Rectal smooth muscle tissue (tissue), 1 donor: ENCODE measurements at regions not wholly inside any gene's neighbourhood (a gene's known extent, or its start where the extent isn't known, plus 50 kb on each side); places are given as distances from the start of the nearest gene placed in this dataset.

ENCODE experiments used
- H3K27ac ChIP-seq: one replicate; pipeline ENCODE4 v1.7.0; 2013; ENCODE audit warnings: low read depth, low read length, inconsistent platforms
- H3K27me3 ChIP-seq: one replicate; pipeline ENCODE4 v1.7.0; 2013; ENCODE audit warnings: low read length; ENCODE audit not compliant: control insufficient read depth, insufficient read depth
- H3K36me3 ChIP-seq: one replicate; pipeline ENCODE4 v1.7.0; 2013; ENCODE audit warnings: low read length; ENCODE audit not compliant: control insufficient read depth, insufficient read depth
- H3K4me1 ChIP-seq: one replicate; pipeline ENCODE4 v1.7.0; 2013; ENCODE audit warnings: low read length; ENCODE audit not compliant: control insufficient read depth, insufficient read depth
- H3K4me3 ChIP-seq: one replicate; pipeline ENCODE4 v1.7.0; 2013; ENCODE audit warnings: low read length
- H3K9ac ChIP-seq: one replicate; pipeline ENCODE4 v1.7.0; 2013; ENCODE audit warnings: low read length

DNA sequence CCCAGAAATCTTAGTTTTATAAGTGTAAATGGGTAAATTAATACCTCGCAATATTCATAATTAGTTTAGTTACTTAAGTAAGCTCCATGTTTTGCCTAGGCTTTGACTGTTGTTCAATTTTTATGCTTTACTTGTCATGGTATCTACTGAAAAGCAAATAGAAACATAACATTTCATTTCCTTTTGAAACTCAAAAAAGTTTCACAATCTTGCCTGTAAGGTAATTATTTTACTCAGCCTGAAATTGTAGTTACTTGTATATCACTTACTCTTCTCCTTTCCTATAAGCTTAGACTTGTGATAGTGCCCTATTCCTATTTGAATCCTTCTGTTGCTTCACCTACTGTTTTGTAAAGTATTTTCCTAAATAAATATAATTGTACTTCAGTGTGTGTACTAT lies 914.4 kb upstream of the COX7C start:
- H3K36me3 ChIP-seq = no peaks in the 10 kb centered on the region
- no peaks in the 10 kb centered on the region for H3K27me3 ChIP-seq
- H3K4me1 ChIP-seq = no peaks in the 10 kb centered on the region
- H3K27ac ChIP-seq = no peak overlapping the region
- no peak overlapping the region for H3K4me3 ChIP-seq
- H3K9ac ChIP-seq = no peak overlapping the region

DNA sequence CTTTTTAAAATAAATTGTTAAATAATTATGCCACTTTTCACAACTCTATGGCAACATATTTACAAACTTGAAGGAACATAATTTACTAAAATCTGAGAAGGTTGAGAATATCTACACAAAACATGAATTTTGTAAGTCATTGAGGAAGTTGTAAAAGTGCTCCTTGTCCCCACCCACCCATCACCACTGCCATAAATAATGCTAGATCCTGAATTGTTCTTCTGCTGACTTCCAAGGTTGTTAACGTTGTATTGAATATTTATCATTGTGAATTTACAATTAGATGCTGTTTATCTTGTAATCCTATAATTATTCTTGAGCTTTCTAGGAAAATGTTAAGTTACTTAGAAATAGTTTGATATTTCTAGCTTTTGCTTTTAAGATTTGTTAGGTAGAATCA lies 908.0 kb upstream of the COX7C start:
- H3K4me1 ChIP-seq = no peaks in the 10 kb centered on the region
- no peak overlapping the region for H3K27ac ChIP-seq
- H3K36me3 ChIP-seq = no peaks in the 10 kb centered on the region
- H3K9ac ChIP-seq = no peak overlapping the region
- no peak overlapping the region for H3K4me3 ChIP-seq
- no peaks in the 10 kb centered on the region for H3K27me3 ChIP-seq

DNA sequence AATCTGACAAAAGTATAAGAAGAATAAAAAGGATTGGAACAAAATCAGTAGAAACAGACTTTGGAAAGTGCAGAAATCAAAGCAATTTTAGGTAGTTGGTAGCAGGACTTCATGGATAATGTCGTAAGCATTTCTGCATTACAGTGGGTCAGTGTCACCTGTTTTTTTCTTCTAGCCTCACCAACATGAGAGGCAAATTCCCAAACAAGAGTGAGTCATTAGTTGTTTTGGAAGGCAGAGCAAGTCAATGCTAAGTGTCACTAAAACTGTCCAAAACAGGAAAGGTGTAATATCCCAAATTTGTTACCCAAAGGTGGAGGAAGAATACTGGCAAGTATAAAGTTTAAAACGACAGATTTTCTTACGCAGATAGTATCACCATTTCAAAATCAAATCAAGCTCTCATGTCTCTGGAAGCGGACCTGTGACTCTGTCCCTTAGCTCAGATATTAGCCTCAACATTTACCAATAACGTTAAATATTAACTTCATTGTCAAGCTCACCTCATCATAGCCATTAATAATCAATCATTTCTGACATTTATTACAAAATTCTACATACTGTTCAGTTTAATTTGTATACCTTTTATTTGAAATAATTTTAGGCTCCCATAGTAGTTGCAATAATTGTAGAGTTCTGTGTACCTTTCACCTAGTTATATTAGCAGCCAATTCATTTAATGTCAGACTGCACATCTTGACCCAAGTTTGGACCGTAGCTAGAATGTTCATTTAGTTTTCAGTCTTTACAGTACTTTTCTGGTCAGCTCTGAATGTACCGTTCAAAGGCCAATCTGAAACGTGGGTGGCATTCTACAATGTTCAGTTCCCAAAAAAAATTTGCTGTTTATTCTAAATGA lies 901.2 kb upstream of the COX7C start:
- Histone ChIP-seq H3K27ac (no peak overlapping the region), H3K9ac (no peak overlapping the region), H3K4me1 (no peaks in the 10 kb centered on the region), H3K27me3 (no peaks in the 10 kb centered on the region), H3K4me3 (no peak overlapping the region), H3K36me3 (no peaks in the 10 kb centered on the region)

DNA sequence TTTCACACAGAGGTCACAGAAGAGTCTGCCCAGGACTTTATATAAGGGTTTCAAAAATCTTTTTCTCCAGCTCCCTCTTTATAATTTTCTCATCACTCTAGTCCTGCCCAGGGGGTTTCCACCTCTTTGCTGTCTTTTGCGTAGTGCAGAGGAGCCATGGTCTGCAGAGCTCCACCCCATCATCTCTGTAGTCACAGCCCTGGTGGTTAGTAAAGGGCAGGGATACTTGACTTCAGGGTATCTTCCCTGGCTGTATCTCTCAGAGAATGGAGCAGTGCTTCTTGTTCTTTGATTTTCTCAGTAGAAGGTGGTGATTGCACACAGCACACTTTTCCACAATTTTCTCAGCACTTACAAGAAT lies 900.6 kb upstream of the COX7C start:
- Histone ChIP-seq H3K9ac (no peak overlapping the region), H3K27me3 (no peaks in the 10 kb centered on the region), H3K27ac (no peak overlapping the region), H3K4me3 (no peak overlapping the region), H3K4me1 (no peaks in the 10 kb centered on the region), H3K36me3 (no peaks in the 10 kb centered on the region)

DNA sequence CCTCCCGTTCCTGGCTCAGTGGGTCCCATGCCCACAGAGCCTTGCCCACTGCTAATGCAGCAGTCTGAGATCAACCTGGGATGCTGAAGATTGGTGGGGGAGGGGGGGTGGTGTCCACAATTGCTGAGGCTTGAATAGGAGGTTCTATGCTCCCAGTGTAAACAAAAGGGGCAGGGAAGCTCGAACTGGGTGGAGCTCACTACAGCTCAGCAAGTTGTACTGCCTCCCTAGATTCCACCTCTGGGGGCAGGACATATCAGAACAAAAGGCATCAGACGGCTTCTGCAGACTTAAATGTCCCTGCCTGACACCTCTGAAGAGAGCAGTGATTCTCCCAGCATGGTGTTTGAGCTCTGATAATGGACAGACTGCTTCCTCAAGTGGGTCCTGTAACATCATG lies 885.6 kb upstream of the COX7C start:
- H3K36me3 ChIP-seq = no peaks in the 10 kb centered on the region
- H3K4me3 ChIP-seq = no peak overlapping the region
- H3K4me1 ChIP-seq = no peaks in the 10 kb centered on the region

DNA sequence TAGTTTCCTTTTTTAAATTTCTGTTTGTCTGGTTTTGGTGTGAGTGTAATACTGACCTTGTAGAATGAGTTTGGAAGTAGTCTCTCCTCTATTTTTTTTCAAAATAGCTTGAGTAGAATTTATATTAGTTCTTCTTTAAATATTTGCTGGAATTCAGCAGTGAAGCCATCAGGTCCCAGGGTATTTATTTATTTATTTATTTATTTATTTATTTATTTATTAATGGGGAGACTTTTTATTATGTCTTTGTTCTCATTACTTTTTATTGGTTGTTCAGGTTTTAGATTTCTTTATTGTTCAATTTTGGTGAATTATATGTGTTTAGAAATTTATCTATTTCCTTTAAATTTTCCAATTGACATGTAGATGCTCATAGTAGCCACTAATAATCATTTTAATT lies 875.8 kb upstream of the COX7C start:
- no peaks in the 10 kb centered on the region for H3K4me1 ChIP-seq
- no peaks in the 10 kb centered on the region for H3K36me3 ChIP-seq
- no peaks in the 10 kb centered on the region for H3K27me3 ChIP-seq
- H3K27ac ChIP-seq = no peak overlapping the region
- H3K9ac ChIP-seq = no peak overlapping the region
- no peak overlapping the region for H3K4me3 ChIP-seq

More for the DNA sequence above, 885.6 kb upstream of the COX7C start:
- no peak overlapping the region for H3K9ac ChIP-seq
- no peak overlapping the region for H3K27ac ChIP-seq
- H3K27me3 ChIP-seq = no peaks in the 10 kb centered on the region

DNA sequence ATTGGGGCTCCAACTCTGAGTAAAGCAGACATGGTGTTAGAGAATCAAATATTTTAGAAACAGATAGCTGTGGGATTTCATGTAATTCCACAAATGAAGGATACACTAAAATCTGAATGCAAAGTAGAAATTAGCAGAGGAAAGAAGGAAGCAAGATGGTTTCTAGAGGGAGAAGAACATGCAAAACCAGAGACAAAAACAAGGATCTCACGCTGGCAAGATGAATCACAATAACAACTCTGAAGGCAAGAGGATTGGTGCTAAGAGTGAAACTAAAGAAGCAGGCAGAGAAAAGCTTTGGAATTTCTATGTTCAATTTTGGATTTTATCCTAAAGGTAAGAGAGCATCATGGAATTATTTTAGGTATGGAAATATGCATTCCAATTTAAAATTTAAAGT lies 857.2 kb upstream of the COX7C start:
- H3K4me3 ChIP-seq = no peak overlapping the region
- no peak overlapping the region for H3K9ac ChIP-seq
- H3K27me3 ChIP-seq = no peaks in the 10 kb centered on the region
- no peaks in the 10 kb centered on the region for H3K36me3 ChIP-seq
- no peak overlapping the region for H3K27ac ChIP-seq
- H3K4me1 ChIP-seq = no peaks in the 10 kb centered on the region

DNA sequence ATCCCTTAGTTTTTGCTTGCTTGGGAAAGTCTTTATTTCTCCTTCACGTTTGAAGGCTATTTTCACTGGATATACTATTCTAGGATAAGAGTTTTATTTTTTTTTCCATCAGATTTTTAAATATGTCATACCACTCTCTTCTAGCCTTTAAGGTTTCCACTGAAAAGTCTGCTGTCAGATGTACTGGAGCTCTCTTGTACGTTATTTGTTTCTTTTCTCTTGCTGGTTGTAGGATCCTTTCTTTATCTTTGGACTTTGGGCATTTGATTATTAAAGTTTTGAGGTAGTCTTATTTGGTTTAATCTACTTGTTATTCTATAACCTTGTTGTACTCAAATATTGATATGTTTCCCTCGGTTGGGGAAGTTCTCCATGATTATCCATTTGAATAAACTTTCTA lies 848.4 kb upstream of the COX7C start:
- no peak overlapping the region for H3K4me3 ChIP-seq
- H3K4me1 ChIP-seq = no peaks in the 10 kb centered on the region
- no peaks in the 10 kb centered on the region for H3K36me3 ChIP-seq
- H3K27ac ChIP-seq = no peak overlapping the region
- no peaks in the 10 kb centered on the region for H3K27me3 ChIP-seq
- H3K9ac ChIP-seq = no peak overlapping the region

DNA sequence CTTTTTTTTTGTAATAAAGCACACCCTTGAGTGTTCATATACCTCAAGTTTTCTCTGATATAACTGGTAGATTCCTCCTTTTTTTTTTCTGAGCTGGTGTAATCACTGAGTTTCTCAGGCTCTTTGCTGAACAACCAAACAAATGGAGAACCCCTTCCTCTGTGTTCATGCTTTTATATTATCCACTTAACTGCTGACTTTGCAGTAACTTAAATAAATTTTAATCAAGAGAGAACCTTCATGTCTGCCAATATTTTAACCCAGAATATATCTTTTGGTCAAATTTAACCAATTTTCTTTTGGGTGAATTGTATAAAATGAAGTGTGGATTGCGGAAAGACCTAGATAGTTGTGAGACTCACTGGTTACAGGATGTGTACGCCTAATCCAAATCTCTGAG lies 833.0 kb upstream of the COX7C start:
- Histone ChIP-seq H3K27me3 (no peaks in the 10 kb centered on the region), H3K4me1 (no peaks in the 10 kb centered on the region), H3K4me3 (no peak overlapping the region), H3K36me3 (no peaks in the 10 kb centered on the region), H3K27ac (no peak overlapping the region), H3K9ac (no peak overlapping the region)

DNA sequence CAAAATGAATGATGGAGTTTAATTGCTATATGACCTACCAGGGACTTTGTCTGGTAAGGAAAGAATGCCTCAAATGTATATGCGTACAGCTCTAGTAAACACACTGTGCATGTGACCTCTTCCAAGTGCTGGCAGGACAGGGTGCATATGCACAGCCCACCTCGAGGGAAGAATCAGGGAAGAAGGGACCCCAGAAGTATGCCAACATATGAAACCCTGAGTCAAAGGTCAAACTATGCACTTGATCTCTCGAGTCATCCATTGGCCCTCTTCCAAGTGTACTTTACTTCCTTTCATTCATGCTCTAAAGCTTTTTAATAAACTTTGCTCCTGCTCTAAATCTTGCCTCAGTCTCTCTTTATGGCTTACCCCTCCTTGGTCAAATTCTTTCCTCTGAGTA lies 804.6 kb upstream of the COX7C start:
- no peak overlapping the region for H3K9ac ChIP-seq
- no peak overlapping the region for H3K4me3 ChIP-seq
- no peaks in the 10 kb centered on the region for H3K36me3 ChIP-seq

DNA sequence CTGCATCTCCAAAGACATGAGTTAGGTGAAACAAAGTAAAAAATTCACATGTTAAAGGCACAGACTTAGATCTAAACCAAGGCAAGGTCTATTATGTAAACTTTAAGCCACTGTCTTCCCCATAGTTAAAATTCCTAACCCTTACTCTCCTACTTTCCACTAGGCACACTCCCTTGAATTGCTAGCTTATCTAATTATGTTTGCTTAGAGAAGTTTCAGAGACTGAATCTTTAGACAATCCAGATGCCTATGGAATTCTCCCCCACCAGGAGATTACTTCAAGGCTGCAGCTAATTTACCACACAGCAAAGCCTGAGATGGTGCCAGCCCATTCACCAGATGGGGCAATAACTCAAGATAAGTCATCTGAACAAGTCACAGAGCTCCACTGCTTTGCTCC lies 803.1 kb upstream of the COX7C start:
- Histone ChIP-seq H3K27me3 (no peaks in the 10 kb centered on the region), H3K36me3 (no peaks in the 10 kb centered on the region), H3K27ac (no peak overlapping the region), H3K4me1 (no peaks in the 10 kb centered on the region), H3K9ac (no peak overlapping the region), H3K4me3 (no peak overlapping the region)

More for the DNA sequence above, 804.6 kb upstream of the COX7C start:
- no peak overlapping the region for H3K27ac ChIP-seq
- H3K4me1 ChIP-seq = no peaks in the 10 kb centered on the region
- no peaks in the 10 kb centered on the region for H3K27me3 ChIP-seq

DNA sequence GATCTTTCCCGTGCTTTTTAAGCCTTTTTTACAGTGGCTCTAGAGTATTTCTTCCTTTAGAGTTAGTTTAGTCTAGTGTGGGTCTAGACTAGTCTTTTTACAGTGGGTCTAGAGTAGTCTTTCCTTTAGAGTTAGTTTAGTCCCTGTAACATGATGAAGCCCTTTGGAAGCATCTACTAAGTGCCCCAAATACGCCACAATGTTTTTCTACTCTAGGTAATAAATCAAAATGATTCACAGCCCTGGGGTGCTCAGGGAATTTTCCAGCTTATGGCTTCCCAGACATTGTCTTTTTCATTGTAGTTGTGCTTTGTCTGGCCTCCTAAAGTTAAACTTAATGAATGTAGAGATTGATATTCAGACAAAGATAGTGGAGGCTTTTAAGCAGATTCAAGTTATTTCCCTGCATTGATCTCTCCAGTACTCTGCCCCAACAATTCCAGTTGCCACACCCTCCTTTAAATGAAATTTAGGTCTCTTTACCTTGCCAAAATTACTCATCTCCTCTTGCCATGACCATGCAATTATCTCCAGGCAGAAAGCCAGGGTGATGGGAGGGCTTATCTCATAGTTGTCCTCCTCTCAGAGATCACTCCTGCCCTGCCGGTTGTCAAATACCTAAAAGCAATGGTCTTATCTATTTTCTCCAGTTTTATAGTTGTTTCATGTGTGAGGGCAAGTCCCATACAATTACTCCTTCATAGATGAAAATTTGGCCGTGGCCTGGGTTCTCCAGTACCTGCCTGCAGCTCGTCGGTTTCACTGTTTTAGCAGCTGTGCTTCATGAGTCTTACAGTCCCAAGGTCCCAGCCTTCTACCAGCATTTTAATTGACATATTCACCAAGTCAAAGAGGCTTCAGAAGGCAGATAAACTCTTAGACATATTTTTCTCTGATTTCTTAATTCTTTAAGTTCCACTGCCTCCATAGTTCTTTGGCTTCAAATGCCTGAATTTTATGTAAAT lies 794.0 kb upstream of the COX7C start:
- Histone ChIP-seq H3K4me3 (no peak overlapping the region), H3K27ac (no peak overlapping the region), H3K9ac (no peak overlapping the region), H3K27me3 (no peaks in the 10 kb centered on the region), H3K36me3 (no peaks in the 10 kb centered on the region), H3K4me1 (no peaks in the 10 kb centered on the region)
